GM21717 (cell line): ENCODE measurements at regions not wholly inside any gene's neighbourhood (a gene's known extent, or its start where the extent isn't known, plus 50 kb on each side); places are given as distances from the start of the nearest gene placed in this dataset.

Source experiments
- ATAC-seq: cut with Tn5 transposase; IDR thresholded peaks from one replicate; pipeline ENCODE4 v1.9.1; 2021; ENCODE audit warnings: mild to moderate bottlenecking, moderate library complexity; ENCODE audit not compliant: unreplicated experiment

GRCh38 chr15:38878926-38879325 lies 314.3 kb upstream of the RASGRP1 start:
- no peak for ATAC-seq

- no peak for ATAC-seq
These were observed 315.4 kb upstream of the RASGRP1 start for GRCh38 chr15:38879909-38880471.

- ATAC-seq = no peak
These were observed 317.6 kb upstream of the RASGRP1 start for GRCh38 chr15:38882221-38882620.

- no peak for ATAC-seq
These were observed 319.4 kb upstream of the RASGRP1 start for GRCh38 chr15:38883987-38884386.

- no peak for ATAC-seq
These were observed 320.4 kb upstream of the RASGRP1 start for GRCh38 chr15:38885001-38885400.

GRCh38 chr15:38885471-38885952 lies 320.9 kb upstream of the RASGRP1 start:
- no peak for ATAC-seq

- ATAC-seq = no peak
These were observed 321.9 kb upstream of the RASGRP1 start for GRCh38 chr15:38886315-38887163.

- ATAC-seq = no peak
These were observed 324.1 kb upstream of the RASGRP1 start for GRCh38 chr15:38888701-38889221.

GRCh38 chr15:38890194-38890593 lies 325.6 kb upstream of the RASGRP1 start:
- ATAC-seq = no peak

- ATAC-seq = no peak
These were observed 329.3 kb upstream of the RASGRP1 start for GRCh38 chr15:38893925-38894242.

GRCh38 chr15:38894243-38894948 lies 329.8 kb upstream of the RASGRP1 start:
- ATAC-seq = no peak

- ATAC-seq = no peak
These were observed 331.0 kb upstream of the RASGRP1 start for GRCh38 chr15:38895326-38896255.

- no peak for ATAC-seq
These were observed 332.0 kb upstream of the RASGRP1 start for GRCh38 chr15:38896647-38897046.

GRCh38 chr15:38897551-38897950 lies 332.9 kb upstream of the RASGRP1 start:
- no peak for ATAC-seq

GRCh38 chr15:38898236-38898635 lies 333.6 kb upstream of the RASGRP1 start:
- ATAC-seq = no peak

GRCh38 chr15:38899300-38899699 lies 334.7 kb upstream of the RASGRP1 start:
- no peak for ATAC-seq

- no peak for ATAC-seq
These were observed 339.7 kb upstream of the RASGRP1 start for GRCh38 chr15:38904298-38904697.

- no peak for ATAC-seq
These were observed 341.0 kb upstream of the RASGRP1 start for GRCh38 chr15:38905632-38906031.

- no peak for ATAC-seq
These were observed 356.4 kb upstream of the RASGRP1 start for GRCh38 chr15:38920966-38921365.

- ATAC-seq = no peak
These were observed 356.9 kb upstream of the RASGRP1 start for GRCh38 chr15:38921471-38921870.

GRCh38 chr15:38928431-38928830 lies 363.8 kb upstream of the RASGRP1 start:
- no peak for ATAC-seq
